IMR-90 (cell line): ENCODE measurements at regions not wholly inside any gene's neighbourhood (a gene's known extent, or its start where the extent isn't known, plus 50 kb on each side); places are given as distances from the start of the nearest gene placed in this dataset.
"Not testable (repeated sequence)": the region's sequence is repeated elsewhere in the genome, so short reads cannot be mapped to it uniquely, and the experiment has no call there.

Experiments used
- ATAC-seq: fragments of 200-7000 bp; cut with Tn5 transposase; 2 replicates; pipeline ENCODE4 v1.9.1; 2020; ENCODE audit warnings: low read depth, mild to moderate bottlenecking, moderate library complexity
- BruUV-seq: library from RNA; stranded (reverse); fragments of 400-500 nt; replicated peaks from 2 replicates; lab custom pipeline; 2021; lab: Mats Ljungman, UMichigan
- CTCF ChIA-PET: fragments of 300-600 bp; formaldehyde crosslinking; extraction: SDS; loops from one replicate; lab custom pipeline; 2021; ENCODE audit warnings: antibody characterized with exemption; lab: Yijun Ruan, JAX
- POLR2A ChIA-PET: fragments of 300-600 bp; sonication (Branson Sonifier 250); formaldehyde crosslinking; loops from one replicate; lab custom pipeline; 2022; ENCODE audit warnings: antibody characterized with exemption; ENCODE audit not compliant: unreplicated experiment; lab: Charles Lee
- DNase-seq: peaks from one replicate; pipeline ENCODE4 v3.0.0; 2013
- H2AFZ ChIP-seq: replicated peaks from 2 replicates; pipeline ENCODE3; 2013; ENCODE audit warnings: low read length, mild to moderate bottlenecking; ENCODE audit not compliant: poor library complexity
- H2AK5ac ChIP-seq: 2 replicates; pipeline ENCODE4 v1.6.1; 2013; ENCODE audit warnings: low read depth, low read length, inconsistent platforms
- H2AK9ac ChIP-seq: replicated peaks from 2 replicates; pipeline ENCODE3; 2013; ENCODE audit warnings: mild to moderate bottlenecking, low read depth, low read length, moderate library complexity; ENCODE audit not compliant: poor library complexity
- H2BK120ac ChIP-seq: 2 replicates; pipeline ENCODE4 v1.6.1; 2013; ENCODE audit warnings: low read depth, low read length, inconsistent platforms
- H2BK15ac ChIP-seq: 3 replicates; pipeline ENCODE4 v1.6.1; 2013; ENCODE audit warnings: low read depth, low read length, inconsistent platforms
- H2BK20ac ChIP-seq: 2 replicates; pipeline ENCODE4 v1.6.1; 2013; ENCODE audit warnings: low read depth, mild to moderate bottlenecking, inconsistent platforms, low read length, moderate library complexity
- H2BK5ac ChIP-seq: 2 replicates; pipeline ENCODE4 v1.6.1; 2013; ENCODE audit warnings: mild to moderate bottlenecking, low read depth, low read length, inconsistent platforms; ENCODE audit not compliant: poor library complexity, severe bottlenecking
- H3K14ac ChIP-seq: replicated peaks from 2 replicates; pipeline ENCODE4 v1.6.1; 2013; ENCODE audit warnings: low read depth, low read length, inconsistent platforms
- H3K18ac ChIP-seq: 2 replicates; pipeline ENCODE4 v1.6.1; 2013; ENCODE audit warnings: low read depth, low read length, control low read depth
- H3K23ac ChIP-seq: 2 replicates; pipeline ENCODE4 v1.6.1; 2013; ENCODE audit warnings: low read depth, low read length, inconsistent platforms
- H3K27ac ChIP-seq: 2 replicates; pipeline ENCODE4 v1.5.1; 2013; ENCODE audit warnings: mild to moderate bottlenecking, control low read depth, low read length; ENCODE audit not compliant: insufficient read depth
- H3K27me3 ChIP-seq: 2 replicates; pipeline ENCODE4 v1.6.1; 2013; ENCODE audit warnings: low read length; ENCODE audit not compliant: control insufficient read depth, insufficient read depth
- H3K36me3 ChIP-seq: 2 replicates; pipeline ENCODE4 v1.6.1; 2013; ENCODE audit warnings: low read length, mixed read lengths; ENCODE audit not compliant: control insufficient read depth, insufficient read depth
- H3K4ac ChIP-seq: 2 replicates; pipeline ENCODE4 v1.6.1; 2013; ENCODE audit warnings: low read depth, low read length, inconsistent platforms
- H3K4me1 ChIP-seq: 2 replicates; pipeline ENCODE4 v1.6.1; 2013; ENCODE audit warnings: low read length, mixed read lengths; ENCODE audit not compliant: control insufficient read depth, insufficient read depth
- H3K4me2 ChIP-seq: 2 replicates; pipeline ENCODE4 v1.6.1; 2013; ENCODE audit warnings: low read depth, mild to moderate bottlenecking, control low read depth, low read length, moderate library complexity
- H3K4me3 ChIP-seq: 2 replicates; pipeline ENCODE4 v1.5.1; 2013; ENCODE audit warnings: low read depth, mild to moderate bottlenecking, control low read depth, low read length, moderate library complexity; ENCODE audit not compliant: insufficient read depth
- H3K56ac ChIP-seq: 2 replicates; pipeline ENCODE4 v1.6.1; 2013; ENCODE audit warnings: low read length, inconsistent platforms; ENCODE audit not compliant: insufficient read depth; ENCODE audit errors: extremely low read depth
- H3K79me1 ChIP-seq, 2 experiments: 2 replicates each; pipeline ENCODE4 v1.6.1; 2013; ENCODE audit warnings: low read length in 2 of 2, inconsistent platforms in 1 of 2, low read depth in 1 of 2
- H3K9ac ChIP-seq: 2 replicates; pipeline ENCODE4 v1.6.1; 2013; ENCODE audit warnings: low read depth, low read length, control low read depth
- H3K9me1 ChIP-seq: 2 replicates; pipeline ENCODE4 v1.6.1; 2013; ENCODE audit warnings: low read length, inconsistent platforms; ENCODE audit not compliant: insufficient read depth
- H3K9me3 ChIP-seq: 2 replicates; pipeline ENCODE4 v1.6.1; 2013; ENCODE audit warnings: low read length; ENCODE audit not compliant: control insufficient read depth, insufficient read depth
- H4K20me1 ChIP-seq: 2 replicates; pipeline ENCODE4 v1.6.1; 2013; ENCODE audit warnings: low read length, inconsistent platforms; ENCODE audit not compliant: insufficient read depth
- H4K5ac ChIP-seq: 2 replicates; pipeline ENCODE4 v1.6.1; 2013; ENCODE audit warnings: mild to moderate bottlenecking, low read depth, low read length, control low read depth
- H4K8ac ChIP-seq, 2 experiments: 2 replicates each; pipeline ENCODE4 v1.6.1; 2013; ENCODE audit warnings: low read depth in 2 of 2, low read length in 2 of 2, control low read depth in 1 of 2, inconsistent platforms in 1 of 2
- H4K91ac ChIP-seq: 2 replicates; pipeline ENCODE4 v1.6.1; 2013; ENCODE audit warnings: low read depth, low read length, inconsistent platforms; ENCODE audit not compliant: insufficient read depth
- MAFK ChIP-seq: IDR thresholded peaks from 2 replicates; pipeline ENCODE4 v1.6.1; 2012; ENCODE audit warnings: low read depth, low read length, improper control_type of control experiment
- POLR2A ChIP-seq: IDR thresholded peaks from 2 replicates; pipeline ENCODE4 v1.6.1; 2012; ENCODE audit warnings: mild to moderate bottlenecking, low read depth, low read length
- RCOR1 ChIP-seq: IDR thresholded peaks from 2 replicates; pipeline ENCODE4 v1.6.1; 2012; ENCODE audit warnings: mild to moderate bottlenecking, low read length, improper control_type of control experiment; ENCODE audit not compliant: insufficient replicate concordance
- WGBS, 2 experiments: methylation state at CpG; one replicate each; pipeline versions ENCODE4 v1.1.5 to v1.1.7; 2013; ENCODE audit warnings: missing lambda C conversion rate in 2 of 2; ENCODE audit not compliant: insufficient read length in 1 of 2; ENCODE audit errors: extremely low coverage in 2 of 2; 5-methylcytosine and 5-hydroxymethylcytosine counted together
- dilution Hi-C: fragments of 300-500 bp; cut with HindIII; formaldehyde crosslinking; loops from one replicate; pipeline ENCODE4 v1.14.3; 2018; ENCODE audit warnings: low sequenced_read_pairs; ENCODE audit not compliant: unreplicated experiment
- in situ Hi-C: fragments of 300-500 bp; cut with MboI; formaldehyde crosslinking; loops from 3 replicates; pipeline ENCODE4 v1.14.3; 2019; ENCODE audit warnings: low sequenced_read_pairs, inconsistent platforms, mixed read lengths
- intact Hi-C: fragments of 100-400 bp; cut with micrococcal nuclease; formaldehyde crosslinking; loops from 2 replicates; pipeline ENCODE4 v1.10.0; 2022

GRCh38 chr4:159791334-159791733 lies 688.5 kb downstream of the RAPGEF2 start:
- H4K5ac ChIP-seq: no peak overlapping the region
- H3K27ac ChIP-seq: no peak overlapping the region
- no peaks in the 10 kb centered on the region for H3K36me3 ChIP-seq
- no peak overlapping the region for H3K14ac ChIP-seq
- no peaks in the 10 kb centered on the region for H4K20me1 ChIP-seq
- H3K4me1 ChIP-seq: no peaks in the 10 kb centered on the region
- no peak overlapping the region for H3K56ac ChIP-seq
- in situ Hi-C loops (no loop called here), intact Hi-C loops (no loop called here), dilution Hi-C loops (no loop called here)
- H3K79me1 ChIP-seq: no peaks in the 10 kb centered on the region
- no peak overlapping the region for H3K4me3 ChIP-seq
- no peak overlapping the region for H2BK15ac ChIP-seq
- no peak overlapping the region for H2AK9ac ChIP-seq
- BruUV-seq: no TSS peak
- no peak overlapping the region for H2BK5ac ChIP-seq
- H3K4ac ChIP-seq: no peak overlapping the region
- ChIA-PET CTCF (no interaction called here), POLR2A (no interaction called here)
- no peak for TF ChIP-seq POLR2A
- peak; percentile 38; the same call in 1 of the 2 replicates for TF ChIP-seq MAFK
- no peak for TF ChIP-seq RCOR1
- no peak overlapping the region for H4K8ac ChIP-seq
- H3K18ac ChIP-seq: no peak overlapping the region
- no peak overlapping the region for H2AK5ac ChIP-seq
- no peak overlapping the region for H2AFZ ChIP-seq
- no peak overlapping the region for H3K4me2 ChIP-seq
- no CpG with 5 or more reads among the region's 3 CpGs for WGBS, 2 experiments
- no peak overlapping the region for H2BK120ac ChIP-seq
- ATAC-seq (no peak), DNase-seq (no peak)
- no peak overlapping the region for H3K23ac ChIP-seq
- H2BK20ac ChIP-seq: no peak overlapping the region
- no peaks in the 10 kb centered on the region for H3K9me1 ChIP-seq
- H3K27me3 ChIP-seq: no peaks in the 10 kb centered on the region
- H3K9me3 ChIP-seq: peaks cover 4% of the 10 kb centered on the region; the same call in 1 of the 2 replicates
- no peak overlapping the region for H3K9ac ChIP-seq
- no peak overlapping the region for H4K91ac ChIP-seq

GRCh38 chr4:159804592-159804991 lies 701.7 kb downstream of the RAPGEF2 start:
- H3K79me1 ChIP-seq, H3K36me3 ChIP-seq, H3K9ac ChIP-seq, H3K4ac ChIP-seq, H3K4me1 ChIP-seq, H2AFZ ChIP-seq, H3K9me3 ChIP-seq, CTCF ChIA-PET, H4K8ac ChIP-seq, H2AK5ac ChIP-seq, H3K14ac ChIP-seq, H4K5ac ChIP-seq, H2AK9ac ChIP-seq, H4K20me1 ChIP-seq, H2BK15ac ChIP-seq, dilution Hi-C loops, H3K4me2 ChIP-seq, H3K27ac ChIP-seq, H2BK120ac ChIP-seq, H3K18ac ChIP-seq, ATAC-seq, in situ Hi-C loops, H3K23ac ChIP-seq, intact Hi-C loops, H3K56ac ChIP-seq, H2BK5ac ChIP-seq, H3K27me3 ChIP-seq, H4K91ac ChIP-seq, BruUV-seq, DNase-seq, POLR2A ChIA-PET, H3K9me1 ChIP-seq, H3K4me3 ChIP-seq, H2BK20ac ChIP-seq: not testable (repeated sequence)
- WGBS, 2 experiments: 40% methylated on average over 1 of the region's 12 CpGs; no CpG with 5 or more reads in 1 of the 2 experiments
